Cardiac muscle cell (in vitro differentiated cells and primary cell): ENCODE measurements at regions not wholly inside any gene's neighbourhood (a gene's known extent, or its start where the extent isn't known, plus 50 kb on each side); places are given as distances from the start of the nearest gene placed in this dataset.
A peak's percentile ranks its signal among the peaks of the same experiment; 100 is the strongest.
"Not testable (repeated sequence)": the region's sequence is repeated elsewhere in the genome, so short reads cannot be mapped to it uniquely, and the experiment has no call there.

ENCODE experiments used
- DNase-seq, 2 donors: peaks; one replicate each; pipeline versions ENCODE4 v3.0.0 to v3.0.0-alpha.2; 2010 to 2017; ENCODE audit warnings: low read depth in 1 of 2, low spot score in 1 of 2
- H3K27ac ChIP-seq: fragments of 200-600 bp; sonication (generic); 2 replicates; pipeline ENCODE4 v1.5.1; 2016
- H3K27me3 ChIP-seq: fragments of 200-600 bp; sonication (generic); 2 replicates; pipeline ENCODE4 v1.6.0; 2016; ENCODE audit warnings: control low read depth
- H3K36me3 ChIP-seq: fragments of 200-600 bp; sonication (generic); 2 replicates; pipeline ENCODE4 v1.5.1; 2016; ENCODE audit warnings: control low read depth
- H3K4me1 ChIP-seq: fragments of 200-600 bp; sonication (generic); 2 replicates; pipeline ENCODE4 v1.8.1; 2017; ENCODE audit warnings: low read depth, mild to moderate bottlenecking, mixed run types
- H3K4me3 ChIP-seq: fragments of 200-600 bp; sonication (generic); 2 replicates; pipeline ENCODE4 v1.5.1; 2016; ENCODE audit warnings: mild to moderate bottlenecking
- H3K9me3 ChIP-seq: fragments of 200-600 bp; sonication (generic); 2 replicates; pipeline ENCODE4 v1.5.1; 2017; ENCODE audit warnings: low read depth, mild to moderate bottlenecking, control low read depth
- TF ChIP-seq, protein P1 (sequence below): IDR thresholded peaks from 2 replicates; pipeline ENCODE4 v1.5.1; 2012; ENCODE audit warnings: low read depth, mild to moderate bottlenecking, low read length

DNA sequence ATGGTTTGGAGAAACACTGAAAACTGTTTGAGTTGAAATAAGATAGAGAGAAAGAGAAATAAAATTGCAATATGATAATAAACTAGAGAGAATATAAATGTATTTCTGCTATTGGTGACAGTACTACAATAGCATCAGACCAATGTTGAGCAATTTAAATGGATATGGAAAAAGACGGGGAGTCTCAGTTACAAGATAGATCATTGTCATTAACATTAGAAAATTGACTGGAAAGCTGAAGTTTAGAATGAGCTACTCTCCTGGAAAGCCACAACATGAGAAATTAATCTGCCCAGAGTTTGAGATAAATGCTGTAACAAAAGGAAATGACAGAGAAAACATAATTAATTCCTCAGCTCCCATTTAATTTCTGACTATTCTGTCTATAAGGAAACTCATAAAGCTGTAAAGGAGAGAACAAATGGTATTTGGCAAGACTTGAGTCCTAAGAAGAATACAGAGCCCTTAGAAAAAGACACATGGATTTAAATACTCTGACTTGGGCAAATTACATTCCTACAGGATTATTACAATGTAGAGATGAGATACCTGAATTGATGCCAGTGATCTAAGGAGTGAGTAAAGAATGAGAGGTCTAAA lies 624.5 kb upstream of the CHD1 start:
- no peaks in the 10 kb centered on the region for H3K27me3 ChIP-seq
- H3K9me3 ChIP-seq: no peaks in the 10 kb centered on the region
- H3K36me3 ChIP-seq: no peaks in the 10 kb centered on the region
- H3K4me3 ChIP-seq: no peak overlapping the region
- no peak overlapping the region for H3K27ac ChIP-seq
- no peak for DNase-seq
- no peaks in the 10 kb centered on the region for H3K4me1 ChIP-seq
- TF ChIP-seq, protein P1, sequence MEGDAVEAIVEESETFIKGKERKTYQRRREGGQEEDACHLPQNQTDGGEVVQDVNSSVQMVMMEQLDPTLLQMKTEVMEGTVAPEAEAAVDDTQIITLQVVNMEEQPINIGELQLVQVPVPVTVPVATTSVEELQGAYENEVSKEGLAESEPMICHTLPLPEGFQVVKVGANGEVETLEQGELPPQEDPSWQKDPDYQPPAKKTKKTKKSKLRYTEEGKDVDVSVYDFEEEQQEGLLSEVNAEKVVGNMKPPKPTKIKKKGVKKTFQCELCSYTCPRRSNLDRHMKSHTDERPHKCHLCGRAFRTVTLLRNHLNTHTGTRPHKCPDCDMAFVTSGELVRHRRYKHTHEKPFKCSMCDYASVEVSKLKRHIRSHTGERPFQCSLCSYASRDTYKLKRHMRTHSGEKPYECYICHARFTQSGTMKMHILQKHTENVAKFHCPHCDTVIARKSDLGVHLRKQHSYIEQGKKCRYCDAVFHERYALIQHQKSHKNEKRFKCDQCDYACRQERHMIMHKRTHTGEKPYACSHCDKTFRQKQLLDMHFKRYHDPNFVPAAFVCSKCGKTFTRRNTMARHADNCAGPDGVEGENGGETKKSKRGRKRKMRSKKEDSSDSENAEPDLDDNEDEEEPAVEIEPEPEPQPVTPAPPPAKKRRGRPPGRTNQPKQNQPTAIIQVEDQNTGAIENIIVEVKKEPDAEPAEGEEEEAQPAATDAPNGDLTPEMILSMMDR: no peak

GRCh38 chr5:99544356-99544755 lies 615.5 kb upstream of the CHD1 start:
- Histone ChIP-seq H3K36me3 (no peaks in the 10 kb centered on the region), H3K27me3 (no peaks in the 10 kb centered on the region), H3K4me3 (no peak overlapping the region), H3K4me1 (no peaks in the 10 kb centered on the region), H3K9me3 (no peaks in the 10 kb centered on the region), H3K27ac (no peak overlapping the region)
- TF ChIP-seq, protein P1: no peak
- no peak for DNase-seq

- Histone ChIP-seq H3K4me1 (no peaks in the 10 kb centered on the region), H3K9me3 (no peaks in the 10 kb centered on the region), H3K4me3 (no peak overlapping the region), H3K36me3 (no peaks in the 10 kb centered on the region), H3K27me3 (no peaks in the 10 kb centered on the region), H3K27ac (no peak overlapping the region)
- TF ChIP-seq, protein P1: no peak
- peak in 1 of 2 donors; percentile 10 for DNase-seq
Observed at GRCh38 chr5:99543841-99544240, 615.0 kb upstream of the CHD1 start.

DNA sequence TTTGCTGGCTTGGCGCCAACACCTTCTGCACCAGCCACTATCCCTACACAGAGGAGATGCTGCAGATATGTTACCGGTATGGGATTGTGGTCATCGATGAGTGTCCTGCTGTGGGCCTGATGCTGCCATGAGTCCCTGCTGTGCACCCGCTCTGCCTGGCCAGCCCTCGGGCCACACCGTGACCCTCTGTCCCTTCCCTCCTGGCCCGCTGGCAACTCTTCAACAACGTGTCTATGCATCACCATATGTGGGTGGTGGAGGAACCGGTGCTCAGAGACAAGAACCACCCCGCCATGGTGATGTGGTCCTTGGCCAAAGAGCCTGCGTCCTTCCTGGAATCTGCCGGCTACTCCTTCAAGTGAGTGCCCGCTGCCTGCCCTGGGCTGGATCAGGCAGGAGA lies 605.4 kb upstream of the CHD1 start:
- not testable (repeated sequence) for H3K4me3 ChIP-seq, DNase-seq, H3K36me3 ChIP-seq, H3K4me1 ChIP-seq, H3K27ac ChIP-seq, H3K27me3 ChIP-seq, H3K9me3 ChIP-seq

- H3K36me3 ChIP-seq, H3K27ac ChIP-seq, DNase-seq, H3K4me1 ChIP-seq, H3K9me3 ChIP-seq, H3K4me3 ChIP-seq, H3K27me3 ChIP-seq: not testable (repeated sequence)
Observed at GRCh38 chr5:99521666-99522065, 592.9 kb upstream of the CHD1 start.

DNA sequence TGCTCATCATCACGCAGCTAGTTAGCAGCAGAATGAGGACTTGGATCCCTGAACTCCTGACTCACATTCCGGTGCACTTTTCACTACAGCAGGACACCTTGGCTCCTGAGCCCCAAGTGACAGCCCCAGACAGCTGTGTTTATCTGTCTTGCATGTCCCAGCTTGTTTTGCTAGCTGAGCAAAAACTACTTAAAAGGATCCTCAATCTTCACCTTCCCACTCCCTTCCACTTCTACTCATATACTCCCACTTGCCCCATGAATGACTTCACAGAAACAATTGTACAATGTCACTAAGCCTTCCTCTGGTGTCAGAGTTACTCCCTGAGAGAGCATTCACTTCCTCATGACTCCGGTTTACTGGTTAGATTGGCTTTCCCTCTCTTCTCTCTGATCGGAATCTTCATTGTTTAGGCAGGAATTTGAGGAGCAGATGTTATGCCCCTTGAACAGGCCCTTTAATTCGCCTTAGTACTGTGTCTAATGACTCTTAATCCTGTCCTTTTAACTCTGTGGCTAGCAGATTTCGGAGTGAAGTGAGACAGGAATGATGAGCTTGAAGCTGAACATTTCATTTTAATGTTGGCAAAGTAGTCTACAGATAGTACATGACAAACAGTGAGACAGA lies 587.2 kb upstream of the CHD1 start:
- not testable (repeated sequence) for DNase-seq, H3K36me3 ChIP-seq, H3K9me3 ChIP-seq, H3K4me3 ChIP-seq, H3K27me3 ChIP-seq, H3K4me1 ChIP-seq, H3K27ac ChIP-seq

DNA sequence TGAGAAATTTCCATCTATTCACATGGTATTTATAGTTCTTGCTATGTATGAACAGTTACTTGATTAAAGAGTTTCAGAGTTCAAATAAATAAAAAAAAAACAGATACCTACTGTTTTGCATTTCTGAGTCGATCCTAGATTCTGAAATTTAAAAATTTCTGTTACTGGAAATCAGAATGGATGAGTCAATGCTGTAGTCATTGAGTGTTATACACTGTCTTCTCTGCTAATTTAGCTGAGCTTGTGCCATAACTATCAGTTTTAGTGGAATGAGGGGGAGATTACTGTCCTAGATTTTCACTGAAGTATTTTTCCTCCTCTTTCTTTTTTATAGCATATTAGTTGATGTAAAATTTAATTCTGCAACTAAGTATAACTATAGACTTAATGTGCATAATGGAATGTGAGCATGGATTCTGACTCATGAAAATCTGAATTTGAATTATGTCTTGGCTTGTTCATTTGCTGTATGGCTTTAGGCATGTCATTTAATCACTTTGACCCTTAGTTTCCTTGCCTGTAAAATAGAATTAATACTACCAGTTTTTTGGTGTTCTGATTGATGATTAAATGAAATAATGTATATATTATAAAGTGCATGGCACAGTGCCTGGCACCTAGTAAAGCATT lies 581.5 kb upstream of the CHD1 start:
- not testable (repeated sequence) for DNase-seq, H3K4me3 ChIP-seq

DNA sequence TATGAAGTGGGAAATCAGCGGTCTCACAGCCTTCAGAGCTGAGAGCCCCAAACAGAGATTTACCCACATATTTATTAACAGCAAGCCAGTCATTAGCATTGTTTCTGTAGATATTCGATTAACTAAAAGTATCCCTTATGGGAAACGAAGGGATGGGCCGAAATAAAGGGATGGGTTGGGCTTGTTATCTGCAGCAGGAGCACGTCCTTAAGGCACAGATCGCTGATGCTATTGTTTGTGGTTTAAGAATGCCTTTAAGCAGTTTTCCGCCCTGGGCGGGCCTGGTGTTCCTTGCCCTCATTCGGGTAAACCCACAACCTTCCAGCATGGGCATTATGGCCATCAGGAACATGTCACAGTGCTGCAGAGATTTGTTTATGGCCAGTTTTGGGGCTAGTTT lies 580.3 kb upstream of the CHD1 start:
- H3K27me3 ChIP-seq, H3K4me1 ChIP-seq, DNase-seq, H3K36me3 ChIP-seq, H3K27ac ChIP-seq, H3K4me3 ChIP-seq, H3K9me3 ChIP-seq: not testable (repeated sequence)

More for the DNA sequence above, 581.5 kb upstream of the CHD1 start:
- not testable (repeated sequence) for H3K9me3 ChIP-seq, H3K27me3 ChIP-seq, H3K36me3 ChIP-seq, H3K27ac ChIP-seq, H3K4me1 ChIP-seq

DNA sequence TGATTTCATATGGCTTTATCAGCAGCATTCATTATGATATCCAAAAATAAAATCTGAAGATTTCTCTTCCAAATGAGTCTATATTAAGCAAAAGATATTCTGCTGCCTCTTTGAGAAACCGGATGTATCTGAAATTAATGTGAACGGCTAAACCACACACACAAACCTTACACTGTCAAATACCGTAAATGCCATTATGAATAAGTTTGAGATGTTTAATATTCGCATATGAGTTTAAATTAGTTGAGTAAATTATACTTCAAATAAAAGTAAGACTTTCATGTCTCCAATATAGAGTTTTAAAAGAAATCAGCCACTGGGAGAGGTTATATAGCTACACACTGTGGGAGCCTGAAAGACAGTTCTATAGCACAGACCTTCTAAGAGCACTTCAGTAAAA lies 566.6 kb upstream of the CHD1 start:
- H3K36me3 ChIP-seq, H3K4me1 ChIP-seq, H3K27me3 ChIP-seq, H3K4me3 ChIP-seq, H3K9me3 ChIP-seq, DNase-seq, H3K27ac ChIP-seq: not testable (repeated sequence)

DNA sequence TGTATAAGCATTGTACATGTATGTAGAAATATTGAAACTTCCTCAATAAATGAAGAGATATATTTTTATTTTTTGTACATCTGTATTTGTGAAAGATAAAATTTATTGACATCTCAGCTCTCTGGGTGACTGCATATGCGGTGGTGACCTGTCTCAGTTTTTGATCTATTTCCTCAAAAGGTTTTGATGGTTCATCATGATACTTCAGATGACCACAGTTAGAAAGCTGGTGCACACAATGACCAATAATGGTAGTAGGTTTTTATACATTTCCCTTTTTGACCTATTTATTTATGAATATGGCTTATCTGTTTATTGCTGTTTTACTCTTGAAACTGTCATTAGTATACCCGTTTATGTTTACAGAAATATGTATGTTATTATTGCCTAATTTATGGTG lies 549.6 kb upstream of the CHD1 start:
- H3K27me3 ChIP-seq, H3K4me1 ChIP-seq, H3K9me3 ChIP-seq, H3K27ac ChIP-seq, DNase-seq, H3K36me3 ChIP-seq, H3K4me3 ChIP-seq: not testable (repeated sequence)

- not testable (repeated sequence) for DNase-seq, H3K4me1 ChIP-seq, H3K27me3 ChIP-seq, H3K36me3 ChIP-seq, H3K9me3 ChIP-seq, H3K27ac ChIP-seq, H3K4me3 ChIP-seq
Observed at GRCh38 chr5:99473328-99473727, 544.5 kb upstream of the CHD1 start.
